ENCODE measurements at regions not wholly inside any gene's neighbourhood (a gene's known extent, or its start where the extent isn't known, plus 50 kb on each side); places are given as distances from the start of the nearest gene placed in this dataset.

DNA sequence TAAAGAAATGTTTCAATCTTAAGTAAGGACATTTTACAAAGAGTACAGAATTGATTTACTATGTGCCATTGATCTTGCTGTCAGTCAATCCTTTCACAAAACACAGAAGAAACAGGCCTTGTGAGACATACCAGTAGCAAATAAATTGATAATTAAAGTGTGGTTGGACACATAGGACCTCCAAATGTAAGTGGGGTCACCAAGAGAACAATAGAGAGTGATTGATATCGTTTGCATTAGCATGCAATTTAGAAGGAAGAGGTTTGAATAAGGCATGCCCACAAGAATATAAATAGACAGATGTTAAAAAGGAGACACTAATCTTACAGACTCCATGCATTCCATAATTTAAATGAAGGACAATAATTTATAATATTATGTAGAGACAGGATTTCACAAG lies 1628.3 kb downstream of the PCDH9 start:
- H3K36me3 ChIP-seq (replicated peaks; ENCODE audit: low read depth, low read length) = no peaks in the 10 kb centered on the region
- H3K9me3 ChIP-seq (ENCODE audit: insufficient read depth, low read length) = no peaks in the 10 kb centered on the region
- TF ChIP-seq EZH2phosphoT487 (IDR thresholded peaks at IDR 0.05; ENCODE audit: low read depth) = no peak
- no peak for TF ChIP-seq CTCF (IDR thresholded peaks at IDR 0.05; ENCODE audit: low read depth, low read length)

DNA sequence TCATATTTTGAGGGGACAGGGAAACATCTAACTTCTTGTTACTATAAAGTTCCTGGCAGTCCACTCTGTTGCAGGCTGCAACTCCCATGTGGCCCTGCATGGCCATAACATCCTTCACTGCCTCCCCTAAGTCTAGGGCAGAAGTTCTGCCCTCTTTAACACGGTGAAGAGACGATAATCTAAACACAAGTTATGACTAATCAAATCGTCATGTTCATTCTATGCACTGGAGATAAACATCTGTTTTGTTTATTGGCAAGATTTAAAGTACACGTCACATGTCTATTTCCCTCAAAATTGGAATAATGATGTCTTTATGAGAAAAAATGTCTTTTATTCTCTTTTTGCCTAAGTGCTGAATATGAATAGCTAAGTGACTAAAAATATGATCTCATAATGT lies 1629.4 kb downstream of the PCDH9 start:
- no peak overlapping the region for H3K9ac ChIP-seq (ENCODE audit: low read length)
- H3K4me3 ChIP-seq (ENCODE audit: low read length) = no peak overlapping the region
- no peaks in the 10 kb centered on the region for H3K79me2 ChIP-seq (ENCODE audit: low read length)
- H3K27ac ChIP-seq (ENCODE audit: low read length) = no peak overlapping the region
- no peaks in the 10 kb centered on the region for H3K4me1 ChIP-seq (ENCODE audit: low read length)
- H3K4me2 ChIP-seq (ENCODE audit: low read length) = no peak overlapping the region
- H3K36me3 ChIP-seq (replicated peaks; ENCODE audit: low read depth, low read length) = no peaks in the 10 kb centered on the region
- no peaks in the 10 kb centered on the region for H3K27me3 ChIP-seq (ENCODE audit: low read depth, low read length)
- no peaks in the 10 kb centered on the region for H4K20me1 ChIP-seq (ENCODE audit: insufficient read depth, low read length)
- H3K9me3 ChIP-seq (ENCODE audit: insufficient read depth, low read length) = no peaks in the 10 kb centered on the region
- H2AFZ ChIP-seq (ENCODE audit: low read depth, low read length) = no peak overlapping the region
- no peak for TF ChIP-seq EZH2phosphoT487 (IDR thresholded peaks at IDR 0.05; ENCODE audit: low read depth)
- no peak for TF ChIP-seq CTCF (IDR thresholded peaks at IDR 0.05; ENCODE audit: low read depth, low read length)

More for the DNA sequence above, 1628.3 kb downstream of the PCDH9 start:
- Histone ChIP-seq H3K27me3 (ENCODE audit: low read depth, low read length) (no peaks in the 10 kb centered on the region), H3K4me1 (ENCODE audit: low read length) (no peaks in the 10 kb centered on the region), H3K9ac (ENCODE audit: low read length) (no peak overlapping the region), H3K27ac (ENCODE audit: low read length) (no peak overlapping the region), H2AFZ (ENCODE audit: low read depth, low read length) (no peak overlapping the region), H3K4me2 (ENCODE audit: low read length) (no peak overlapping the region), H4K20me1 (ENCODE audit: insufficient read depth, low read length) (no peaks in the 10 kb centered on the region), H3K4me3 (ENCODE audit: low read length) (no peak overlapping the region), H3K79me2 (ENCODE audit: low read length) (no peaks in the 10 kb centered on the region)

DNA sequence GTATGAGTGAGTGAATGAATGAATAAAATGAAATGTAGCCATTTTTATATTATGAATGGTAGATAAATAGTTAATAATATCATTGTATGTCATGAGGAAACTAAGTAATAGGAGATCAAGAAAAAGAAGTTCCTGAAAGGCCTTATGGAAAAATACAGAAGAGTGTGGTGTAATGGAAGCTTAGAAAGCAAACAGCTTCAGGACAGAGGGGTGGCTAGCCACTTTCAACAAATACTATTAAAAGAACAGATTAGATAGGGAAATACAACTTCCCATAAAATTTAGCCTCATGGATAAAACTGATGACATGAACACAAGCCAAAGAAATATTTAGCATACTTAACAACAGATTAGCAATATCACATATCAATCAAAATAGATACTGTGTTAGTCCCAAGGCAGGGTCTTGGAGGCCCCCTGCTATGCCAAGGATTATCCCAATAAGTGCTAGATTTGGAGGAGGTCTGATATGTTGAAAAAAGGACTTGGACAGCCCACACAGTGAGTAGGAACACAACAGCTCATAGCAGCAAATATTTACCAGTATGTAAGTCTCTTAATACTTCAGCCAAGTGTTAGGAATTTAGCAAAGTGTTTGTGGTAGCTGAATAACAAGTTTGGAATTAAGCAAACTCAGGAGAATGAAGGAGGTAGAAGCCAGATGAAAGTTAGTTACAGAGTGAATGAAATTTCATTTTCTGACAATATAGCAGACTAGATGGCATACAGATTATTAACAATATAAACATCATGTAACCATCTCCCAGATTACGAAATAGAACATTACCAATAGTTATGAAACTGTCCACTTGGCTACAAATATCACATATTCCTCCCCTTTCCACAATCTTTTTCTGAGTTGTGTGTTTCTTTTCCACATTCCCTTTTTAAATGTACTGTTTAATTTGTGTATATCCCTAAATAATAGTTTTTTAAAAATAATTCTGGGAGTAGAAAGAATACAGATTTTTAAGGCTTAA lies 1632.0 kb downstream of the PCDH9 start:
- Histone ChIP-seq H3K4me3 (ENCODE audit: low read length) (no peak overlapping the region), H3K4me1 (ENCODE audit: low read length) (no peaks in the 10 kb centered on the region), H3K36me3 (replicated peaks; ENCODE audit: low read depth, low read length) (no peaks in the 10 kb centered on the region), H3K9ac (ENCODE audit: low read length) (no peak overlapping the region), H3K27me3 (ENCODE audit: low read depth, low read length) (no peaks in the 10 kb centered on the region), H3K9me3 (ENCODE audit: insufficient read depth, low read length) (no peaks in the 10 kb centered on the region), H3K27ac (ENCODE audit: low read length) (no peak overlapping the region), H2AFZ (ENCODE audit: low read depth, low read length) (no peak overlapping the region), H3K4me2 (ENCODE audit: low read length) (no peak overlapping the region), H3K79me2 (ENCODE audit: low read length) (no peaks in the 10 kb centered on the region), H4K20me1 (ENCODE audit: insufficient read depth, low read length) (no peaks in the 10 kb centered on the region)
- no peak for TF ChIP-seq CTCF (IDR thresholded peaks at IDR 0.05; ENCODE audit: low read depth, low read length)
- no peak for TF ChIP-seq EZH2phosphoT487 (IDR thresholded peaks at IDR 0.05; ENCODE audit: low read depth)

- H3K27me3 ChIP-seq (ENCODE audit: low read depth, low read length) = no peaks in the 10 kb centered on the region
- no peaks in the 10 kb centered on the region for H4K20me1 ChIP-seq (ENCODE audit: insufficient read depth, low read length)
- no peak overlapping the region for H3K9ac ChIP-seq (ENCODE audit: low read length)
- no peaks in the 10 kb centered on the region for H3K79me2 ChIP-seq (ENCODE audit: low read length)
- H3K27ac ChIP-seq (ENCODE audit: low read length) = no peak overlapping the region
- H3K4me2 ChIP-seq (ENCODE audit: low read length) = no peak overlapping the region
- H3K9me3 ChIP-seq (ENCODE audit: insufficient read depth, low read length) = no peaks in the 10 kb centered on the region
- no peaks in the 10 kb centered on the region for H3K36me3 ChIP-seq (replicated peaks; ENCODE audit: low read depth, low read length)
- H3K4me3 ChIP-seq (ENCODE audit: low read length) = no peak overlapping the region
- no peak for TF ChIP-seq CTCF (IDR thresholded peaks at IDR 0.05; ENCODE audit: low read depth, low read length)
- no peak for TF ChIP-seq EZH2phosphoT487 (IDR thresholded peaks at IDR 0.05; ENCODE audit: low read depth)
- H3K4me1 ChIP-seq (ENCODE audit: low read length) = no peaks in the 10 kb centered on the region
- H2AFZ ChIP-seq (ENCODE audit: low read depth, low read length) = no peak overlapping the region
These were observed 1634.2 kb downstream of the PCDH9 start for GRCh38 chr13:65595916-65596315.
